ENCODE measurements at regions not wholly inside any gene's neighbourhood (a gene's known extent, or its start where the extent isn't known, plus 50 kb on each side); places are given as distances from the start of the nearest gene placed in this dataset.
A peak's percentile ranks its signal among the peaks of the same experiment; 100 is the strongest.

DNA sequence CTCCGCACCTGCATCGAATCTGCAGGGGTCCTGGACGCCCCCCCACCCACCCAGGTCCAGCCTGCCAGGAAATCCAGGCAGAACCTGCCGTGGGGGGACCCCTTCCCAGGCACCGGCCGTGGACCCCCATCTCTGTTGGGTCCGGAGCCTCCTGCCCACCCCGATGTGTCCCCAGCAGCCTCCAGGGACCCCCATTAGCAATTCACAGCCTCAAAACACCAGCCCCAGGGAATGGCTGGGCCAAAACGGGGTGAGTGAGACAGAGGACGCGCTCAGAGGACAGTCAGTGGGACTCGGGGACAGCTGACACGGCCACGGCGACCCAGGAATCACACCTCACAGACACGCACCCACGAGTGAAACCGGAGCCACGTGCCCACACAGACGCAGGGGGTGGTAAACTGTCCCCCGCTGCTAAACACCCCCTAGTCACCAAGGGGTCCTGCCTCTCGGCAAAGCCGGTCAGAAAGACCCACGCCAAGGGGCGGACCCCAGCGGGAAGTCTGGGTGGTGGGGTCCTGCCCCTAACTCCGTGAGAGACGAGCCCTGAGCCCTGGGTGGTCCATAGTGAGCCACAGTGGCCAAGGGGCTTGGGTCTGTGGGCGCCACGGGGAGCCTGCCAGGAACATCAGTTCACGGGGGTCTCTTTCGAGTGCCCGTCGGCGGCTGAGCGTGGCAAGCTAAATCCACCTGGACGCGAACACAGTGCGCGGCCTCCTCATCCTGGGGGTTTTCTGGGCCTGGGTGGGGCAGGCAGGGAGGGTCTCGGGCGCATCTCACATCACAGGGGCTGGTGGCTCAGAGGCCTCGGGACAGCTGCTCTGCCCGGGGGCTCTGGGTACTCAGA, 126.5 kb upstream of the NKX1-1 start:
- H3K27me3 Mint-ChIP-seq (ENCODE audit: insufficient read depth, unreplicated experiment): peaks cover 6% of the 10 kb centered on the region
- no TSS peak for BruUV-seq (replicated peaks)
- no peaks in the 10 kb centered on the region for H3K4me1 Mint-ChIP-seq (ENCODE audit: low read depth, unreplicated experiment)
- no peak overlapping the region for H3K27ac Mint-ChIP-seq (ENCODE audit: unreplicated experiment)
- CTCF ChIA-PET: no interaction called here
- H3K27me3 ChIP-seq (replicated peaks; ENCODE audit: control insufficient read depth, insufficient read depth, low read length): no peaks in the 10 kb centered on the region
- intact Hi-C loops (cut with micrococcal nuclease; ENCODE audit: unreplicated experiment): no loop called here
- no peak overlapping the region for H3K4me3 ChIP-seq (ENCODE audit: low read depth, low read length)
- H3K9me3 Mint-ChIP-seq (ENCODE audit: unreplicated experiment): peaks cover 1% of the 10 kb centered on the region
- TF ChIP-seq, protein P1, sequence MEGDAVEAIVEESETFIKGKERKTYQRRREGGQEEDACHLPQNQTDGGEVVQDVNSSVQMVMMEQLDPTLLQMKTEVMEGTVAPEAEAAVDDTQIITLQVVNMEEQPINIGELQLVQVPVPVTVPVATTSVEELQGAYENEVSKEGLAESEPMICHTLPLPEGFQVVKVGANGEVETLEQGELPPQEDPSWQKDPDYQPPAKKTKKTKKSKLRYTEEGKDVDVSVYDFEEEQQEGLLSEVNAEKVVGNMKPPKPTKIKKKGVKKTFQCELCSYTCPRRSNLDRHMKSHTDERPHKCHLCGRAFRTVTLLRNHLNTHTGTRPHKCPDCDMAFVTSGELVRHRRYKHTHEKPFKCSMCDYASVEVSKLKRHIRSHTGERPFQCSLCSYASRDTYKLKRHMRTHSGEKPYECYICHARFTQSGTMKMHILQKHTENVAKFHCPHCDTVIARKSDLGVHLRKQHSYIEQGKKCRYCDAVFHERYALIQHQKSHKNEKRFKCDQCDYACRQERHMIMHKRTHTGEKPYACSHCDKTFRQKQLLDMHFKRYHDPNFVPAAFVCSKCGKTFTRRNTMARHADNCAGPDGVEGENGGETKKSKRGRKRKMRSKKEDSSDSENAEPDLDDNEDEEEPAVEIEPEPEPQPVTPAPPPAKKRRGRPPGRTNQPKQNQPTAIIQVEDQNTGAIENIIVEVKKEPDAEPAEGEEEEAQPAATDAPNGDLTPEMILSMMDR (IDR thresholded peaks at IDR 0.05; ENCODE audit: insufficient read depth in 1 of 2, low read depth in 1 of 2, low read length in 1 of 2, severe bottlenecking in 1 of 2, unreplicated experiment in 1 of 2): no peak
- H3K36me3 ChIP-seq (ENCODE audit: control insufficient read depth, insufficient read depth, low read length): no peaks in the 10 kb centered on the region
- H3K4me1 ChIP-seq: peaks cover 8% of the 10 kb centered on the region
- H3K9me3 ChIP-seq: no peaks in the 10 kb centered on the region
- POLR2A ChIA-PET: no interaction called here
- no peaks in the 10 kb centered on the region for H3K36me3 Mint-ChIP-seq (ENCODE audit: insufficient read depth, unreplicated experiment)
- no peak for DNase-seq
- no peak overlapping the region for H3K4me3 Mint-ChIP-seq (ENCODE audit: unreplicated experiment)

DNA sequence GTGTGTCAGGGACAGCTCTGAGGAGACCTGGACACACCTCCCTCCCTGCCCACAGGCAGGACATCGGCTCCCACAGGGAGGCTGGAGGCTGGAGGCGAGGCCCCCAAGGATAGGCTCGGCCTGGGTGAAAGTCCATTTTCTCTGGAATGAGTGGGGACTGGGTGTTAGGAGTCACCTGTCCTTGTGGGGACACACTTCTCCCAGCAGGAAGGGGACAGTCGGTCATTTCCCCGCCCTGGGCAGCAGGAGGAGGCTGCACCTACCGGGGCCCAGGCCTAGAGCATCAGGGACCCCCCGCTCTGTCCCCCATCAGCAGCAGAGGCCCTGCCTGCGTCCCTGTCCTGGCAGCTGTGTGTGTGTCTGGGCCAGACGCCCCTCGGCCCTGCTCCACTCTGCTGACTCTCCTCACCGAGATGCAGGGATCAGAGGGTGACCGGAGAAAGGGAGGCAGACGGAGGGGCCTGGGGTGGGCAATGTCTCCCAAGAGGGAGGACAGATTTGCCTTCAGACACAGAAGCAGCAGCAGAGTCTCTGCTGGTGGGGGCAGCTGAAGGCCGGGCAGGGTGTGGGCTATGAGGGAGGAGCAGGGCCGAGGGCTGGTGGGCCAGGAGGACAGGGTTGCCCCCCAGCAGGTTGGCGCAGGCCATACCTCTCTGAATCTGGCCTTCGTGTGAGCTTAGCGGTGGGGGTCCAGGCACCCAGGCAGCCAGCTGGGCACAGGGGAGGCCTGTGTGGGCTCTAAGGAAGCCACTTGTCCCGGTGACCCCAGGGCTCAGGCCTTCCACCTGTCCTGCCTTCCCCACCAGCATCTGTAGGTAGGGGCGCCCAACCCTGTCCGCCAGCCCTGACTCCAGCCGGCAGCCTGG, 125.7 kb upstream of the NKX1-1 start:
- 0 out of 2 replicates have a peak, but pooled peaks cover 3% of the 10 kb centered on the region for H3K9me3 ChIP-seq
- no TSS peak for BruUV-seq (replicated peaks)
- ChIA-PET CTCF (no interaction called here), POLR2A (no interaction called here)
- peaks cover 8% of the 10 kb centered on the region for H3K4me1 ChIP-seq
- no peak overlapping the region for H3K4me3 ChIP-seq (ENCODE audit: low read depth, low read length)
- H3K36me3 Mint-ChIP-seq (ENCODE audit: insufficient read depth, unreplicated experiment): no peaks in the 10 kb centered on the region
- no peaks in the 10 kb centered on the region for H3K4me1 Mint-ChIP-seq (ENCODE audit: low read depth, unreplicated experiment)
- intact Hi-C loops (cut with micrococcal nuclease; ENCODE audit: unreplicated experiment): no loop called here
- peaks cover 11% of the 10 kb centered on the region for H3K27me3 Mint-ChIP-seq (ENCODE audit: insufficient read depth, unreplicated experiment)
- H3K27me3 ChIP-seq (replicated peaks; ENCODE audit: control insufficient read depth, insufficient read depth, low read length): no peaks in the 10 kb centered on the region
- H3K4me3 Mint-ChIP-seq (ENCODE audit: unreplicated experiment): no peak overlapping the region
- TF ChIP-seq, protein P1 (IDR thresholded peaks at IDR 0.05; ENCODE audit: insufficient read depth in 1 of 2, low read depth in 1 of 2, low read length in 1 of 2, severe bottlenecking in 1 of 2, unreplicated experiment in 1 of 2): no peak
- no peaks in the 10 kb centered on the region for H3K36me3 ChIP-seq (ENCODE audit: control insufficient read depth, insufficient read depth, low read length)
- DNase-seq: peak; percentile 41 to 66
- H3K9me3 Mint-ChIP-seq (ENCODE audit: unreplicated experiment): peaks cover 10% of the 10 kb centered on the region
- H3K27ac Mint-ChIP-seq (ENCODE audit: unreplicated experiment): peak overlapping the region; percentile 39

DNA sequence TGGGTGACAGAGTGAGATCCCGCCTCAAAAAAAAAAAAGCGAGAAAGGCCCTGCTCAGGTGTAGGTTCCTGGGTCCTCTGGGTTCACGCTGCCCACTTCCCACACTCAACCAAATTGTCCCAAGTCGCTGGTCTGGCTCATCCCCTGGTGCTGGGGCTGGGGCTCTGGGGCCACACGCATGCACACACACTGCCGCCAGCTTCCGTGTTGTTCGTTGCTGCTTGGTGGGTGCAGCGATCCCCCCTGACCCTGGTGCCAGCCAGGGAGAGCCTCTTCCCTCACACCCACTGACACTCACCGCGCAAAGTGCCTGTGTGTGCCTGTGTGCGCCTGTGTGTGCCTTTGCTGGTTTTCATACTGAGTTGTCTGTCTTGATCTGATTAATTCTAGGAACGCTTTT, 124.1 kb upstream of the NKX1-1 start:
- H3K4me1 ChIP-seq: peaks cover 8% of the 10 kb centered on the region
- TF ChIP-seq, protein P1 (IDR thresholded peaks at IDR 0.05; ENCODE audit: insufficient read depth in 1 of 2, low read depth in 1 of 2, low read length in 1 of 2, severe bottlenecking in 1 of 2, unreplicated experiment in 1 of 2): no peak
- intact Hi-C loops (cut with micrococcal nuclease; ENCODE audit: unreplicated experiment): no loop called here
- DNase-seq: no peak
- H3K27me3 Mint-ChIP-seq (ENCODE audit: insufficient read depth, unreplicated experiment): peaks cover 17% of the 10 kb centered on the region
- no peak overlapping the region for H3K4me3 Mint-ChIP-seq (ENCODE audit: unreplicated experiment)
- H3K27me3 ChIP-seq (replicated peaks; ENCODE audit: control insufficient read depth, insufficient read depth, low read length): no peaks in the 10 kb centered on the region
- CTCF ChIA-PET: no interaction called here
- no peaks in the 10 kb centered on the region for H3K4me1 Mint-ChIP-seq (ENCODE audit: low read depth, unreplicated experiment)
- POLR2A ChIA-PET: no interaction called here
- H3K27ac Mint-ChIP-seq (ENCODE audit: unreplicated experiment): no peak overlapping the region
- H3K9me3 ChIP-seq: 0 out of 2 replicates have a peak, but pooled peaks cover 3% of the 10 kb centered on the region
- H3K4me3 ChIP-seq (ENCODE audit: low read depth, low read length): no peak overlapping the region
- BruUV-seq (replicated peaks): no TSS peak
- no peaks in the 10 kb centered on the region for H3K36me3 ChIP-seq (ENCODE audit: control insufficient read depth, insufficient read depth, low read length)
- H3K36me3 Mint-ChIP-seq (ENCODE audit: insufficient read depth, unreplicated experiment): no peaks in the 10 kb centered on the region
- H3K9me3 Mint-ChIP-seq (ENCODE audit: unreplicated experiment): peaks cover 11% of the 10 kb centered on the region

Measured in Caco-2 (cell line).